SK-N-SH (cell line): ENCODE measurements at regions not wholly inside any gene's neighbourhood (a gene's known extent, or its start where the extent isn't known, plus 50 kb on each side); places are given as distances from the start of the nearest gene placed in this dataset.
"Not testable (repeated sequence)": the region's sequence is repeated elsewhere in the genome, so short reads cannot be mapped to it uniquely, and the experiment has no call there.

ENCODE experiments used
- EP300 ChIP-seq, 2 experiments: IDR thresholded peaks; 2 replicates each; pipeline versions ENCODE4 v1.4.0 to v1.6.1; 2012; ENCODE audit warnings: borderline replicate concordance in 1 of 2, low read depth in 1 of 2, low read length in 1 of 2
- FOXM1 ChIP-seq: IDR thresholded peaks from 2 replicates; pipeline ENCODE4 v1.4.0; 2012; ENCODE audit warnings: low read depth, mild to moderate bottlenecking
- NFIC ChIP-seq: IDR thresholded peaks from 2 replicates; pipeline ENCODE4 v1.4.0; 2012; ENCODE audit warnings: borderline replicate concordance
- RXRA ChIP-seq: IDR thresholded peaks from 2 replicates; pipeline ENCODE4 v1.4.0; 2012; ENCODE audit warnings: low read depth, mild to moderate bottlenecking, borderline replicate concordance
- TAF1 ChIP-seq: IDR thresholded peaks from 2 replicates; pipeline ENCODE4 v1.6.1; 2012; ENCODE audit warnings: low read depth, mild to moderate bottlenecking, low read length, moderate library complexity, borderline replicate concordance
- USF2 ChIP-seq: fragments of 150-350 bp; IDR thresholded peaks from 2 replicates; pipeline ENCODE4 v1.6.1; 2017; ENCODE audit warnings: antibody characterized with exemption, low read length, low read depth, borderline replicate concordance
- ZBTB33 ChIP-seq: IDR thresholded peaks from 2 replicates; pipeline ENCODE4 v1.4.0; 2012; ENCODE audit warnings: low read depth, borderline replicate concordance
- TF ChIP-seq, protein P1 (sequence below): fragments of 200-600 bp; sonication (generic); IDR thresholded peaks from 2 replicates; pipeline ENCODE4 v1.6.1; 2017; ENCODE audit warnings: antibody characterized with exemption, mild to moderate bottlenecking, moderate library complexity

DNA sequence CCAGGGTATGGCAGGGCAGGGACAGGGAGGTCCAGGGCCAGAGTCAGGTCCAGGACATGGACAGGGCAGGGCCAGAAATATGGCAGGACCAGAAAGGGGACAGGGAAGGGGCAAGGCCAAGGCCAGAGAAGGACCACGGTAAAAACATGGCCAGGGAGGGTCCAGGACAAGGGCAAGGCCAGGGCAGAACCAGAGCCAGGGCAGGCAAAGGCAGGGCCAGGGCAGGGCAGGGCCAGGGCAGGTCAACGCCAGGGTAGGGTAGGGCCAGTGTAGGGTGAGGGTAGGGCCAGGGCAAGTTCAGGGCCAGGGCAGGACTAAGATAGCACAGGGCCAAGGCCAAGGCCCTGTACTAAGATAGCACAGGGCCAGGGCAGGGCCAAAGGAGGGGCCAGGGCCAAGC, 408.3 kb downstream of the ZNF33B start:
- TF ChIP-seq, protein P1, sequence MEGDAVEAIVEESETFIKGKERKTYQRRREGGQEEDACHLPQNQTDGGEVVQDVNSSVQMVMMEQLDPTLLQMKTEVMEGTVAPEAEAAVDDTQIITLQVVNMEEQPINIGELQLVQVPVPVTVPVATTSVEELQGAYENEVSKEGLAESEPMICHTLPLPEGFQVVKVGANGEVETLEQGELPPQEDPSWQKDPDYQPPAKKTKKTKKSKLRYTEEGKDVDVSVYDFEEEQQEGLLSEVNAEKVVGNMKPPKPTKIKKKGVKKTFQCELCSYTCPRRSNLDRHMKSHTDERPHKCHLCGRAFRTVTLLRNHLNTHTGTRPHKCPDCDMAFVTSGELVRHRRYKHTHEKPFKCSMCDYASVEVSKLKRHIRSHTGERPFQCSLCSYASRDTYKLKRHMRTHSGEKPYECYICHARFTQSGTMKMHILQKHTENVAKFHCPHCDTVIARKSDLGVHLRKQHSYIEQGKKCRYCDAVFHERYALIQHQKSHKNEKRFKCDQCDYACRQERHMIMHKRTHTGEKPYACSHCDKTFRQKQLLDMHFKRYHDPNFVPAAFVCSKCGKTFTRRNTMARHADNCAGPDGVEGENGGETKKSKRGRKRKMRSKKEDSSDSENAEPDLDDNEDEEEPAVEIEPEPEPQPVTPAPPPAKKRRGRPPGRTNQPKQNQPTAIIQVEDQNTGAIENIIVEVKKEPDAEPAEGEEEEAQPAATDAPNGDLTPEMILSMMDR, result not testable (repeated sequence)
- TF ChIP-seq USF2; TAF1; EP300 (IDR thresholded peaks at IDR 0.05; ENCODE audit: borderline replicate concordance in 1 of 2, low read depth in 1 of 2, low read length in 1 of 2); FOXM1; RXRA; NFIC; ZBTB33: not testable (repeated sequence)
